ENCODE measurements at regions not wholly inside any gene's neighbourhood (a gene's known extent, or its start where the extent isn't known, plus 50 kb on each side); places are given as distances from the start of the nearest gene placed in this dataset. TPM values are rescaled to one million over a fixed set of nuclear protein-coding genes. Genes with fewer than 3 reads are reported as not detected.

GRCh38 chrX:146144039-146144438 is 326.4 kb downstream of the SLITRK2 start:
- no peak for DNase-seq (ENCODE audit: low spot score)

- no peak for DNase-seq (ENCODE audit: low spot score)
These were observed 336.6 kb downstream of the SLITRK2 start for GRCh38 chrX:146154191-146154590.

DNA sequence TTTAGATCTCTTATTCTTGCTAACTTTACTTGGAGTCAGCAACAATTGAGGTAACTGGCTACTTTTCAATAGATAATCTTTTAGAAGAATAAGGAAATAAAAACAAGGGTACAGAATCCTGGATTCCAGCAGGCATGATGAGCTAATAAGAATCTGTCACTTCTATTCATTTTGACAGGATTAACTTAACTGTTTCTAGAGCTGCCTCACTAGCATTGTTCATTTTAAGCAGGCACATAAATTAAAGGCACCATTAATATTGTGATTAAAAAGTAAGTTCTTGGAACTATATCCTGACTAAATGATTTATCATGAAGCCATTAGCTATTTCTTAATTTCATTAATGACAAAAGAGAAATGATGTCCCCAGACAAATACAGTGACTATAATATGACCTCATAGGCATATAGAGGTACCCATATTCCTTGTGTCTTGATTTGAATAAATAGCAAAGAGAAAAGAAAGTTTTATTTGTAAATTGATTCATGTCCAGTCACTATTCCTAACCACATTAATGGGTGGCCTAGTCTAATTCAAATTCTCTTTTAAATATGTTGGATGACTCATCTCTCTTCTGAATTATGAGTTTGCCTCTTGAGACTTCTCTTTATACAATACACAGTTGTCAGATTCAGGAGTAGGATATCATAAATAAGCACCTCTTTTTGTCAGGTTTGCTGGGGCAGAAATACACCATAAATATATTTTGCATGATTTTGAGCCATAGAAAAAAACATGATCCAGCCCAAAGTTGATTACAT is 343.0 kb downstream of the SLITRK2 start:
- DNase-seq (ENCODE audit: low spot score) = no peak

- no peak for DNase-seq (ENCODE audit: low spot score)
These were observed 356.1 kb downstream of the SLITRK2 start for GRCh38 chrX:146173742-146174141.

DNA sequence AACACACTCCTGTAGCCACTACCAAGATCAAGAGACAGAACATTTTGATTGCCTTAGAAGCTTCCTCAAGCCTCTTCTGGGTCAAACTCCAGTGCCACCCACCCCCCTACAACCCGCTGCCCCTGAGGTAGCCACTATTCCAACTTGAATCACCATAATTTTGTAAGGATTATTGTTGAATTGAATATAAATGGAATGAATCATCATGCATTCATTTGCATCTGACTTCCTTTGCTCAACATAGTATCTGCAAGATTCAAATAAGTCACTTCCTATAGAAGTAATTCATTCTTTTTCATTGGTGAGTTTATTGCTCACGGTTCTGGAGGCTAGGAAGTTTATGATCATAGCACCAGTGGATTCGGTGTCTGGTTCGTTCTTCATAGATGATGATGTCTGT is 364.2 kb downstream of the SLITRK2 start:
- DNase-seq (ENCODE audit: low spot score) = no peak

GRCh38 chrX:146186540-146186939 is 368.9 kb downstream of the SLITRK2 start:
- DNase-seq (ENCODE audit: low spot score) = no peak

GRCh38 chrX:146189371-146189770 is 371.7 kb downstream of the SLITRK2 start:
- no peak for DNase-seq (ENCODE audit: low spot score)

- DNase-seq (ENCODE audit: low spot score) = no peak
These were observed 391.2 kb downstream of the SLITRK2 start for GRCh38 chrX:146208821-146209220.

- DNase-seq (ENCODE audit: low spot score) = peak; percentile 36
These were observed 406.8 kb downstream of the SLITRK2 start for GRCh38 chrX:146224442-146224841.

DNA sequence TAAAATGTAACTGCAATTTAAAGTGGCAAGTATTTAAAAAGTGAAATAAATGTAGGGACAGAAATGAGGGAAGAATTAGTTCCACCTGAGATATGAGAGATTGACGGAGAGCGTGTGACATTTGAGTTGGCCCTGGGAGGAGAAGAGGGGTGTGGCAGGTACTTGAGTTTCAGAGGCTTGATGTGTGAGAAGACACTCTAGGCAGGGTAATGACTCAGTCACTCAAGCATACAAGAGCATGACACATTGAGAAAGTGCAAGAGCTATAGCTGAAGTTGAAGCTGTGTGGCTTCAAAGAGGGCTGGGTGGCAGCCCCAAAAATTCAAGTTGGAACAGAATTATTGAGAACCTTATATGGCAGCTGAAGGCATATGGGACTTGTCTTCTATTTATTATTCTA is 420.5 kb downstream of the SLITRK2 start:
- no peak for DNase-seq (ENCODE audit: low spot score)

- DNase-seq (ENCODE audit: low spot score) = no peak
These were observed 424.3 kb downstream of the SLITRK2 start for GRCh38 chrX:146241902-146242301.

DNA sequence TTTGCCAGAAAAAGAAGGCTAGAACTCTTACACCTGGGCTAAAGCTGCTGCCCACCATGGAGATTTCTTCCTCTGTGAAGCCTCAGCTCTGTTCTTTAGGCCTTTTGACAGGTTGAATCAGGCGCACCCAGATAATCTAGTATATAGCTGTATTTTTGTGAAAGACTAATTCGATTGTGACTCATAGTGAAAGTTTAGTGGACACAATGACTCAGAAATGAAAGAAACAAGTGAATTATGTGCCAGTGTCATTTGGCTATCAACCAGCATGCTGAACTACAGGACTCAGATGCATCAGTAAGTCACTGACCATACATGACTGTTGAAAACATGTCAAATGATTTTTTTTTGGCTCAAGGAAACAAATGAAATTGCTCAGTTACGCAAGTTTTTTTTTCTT is 425.4 kb downstream of the SLITRK2 start:
- no peak for DNase-seq (ENCODE audit: low spot score)

- DNase-seq (ENCODE audit: low spot score) = no peak
These were observed 441.6 kb downstream of the SLITRK2 start for GRCh38 chrX:146259207-146259606.

DNA sequence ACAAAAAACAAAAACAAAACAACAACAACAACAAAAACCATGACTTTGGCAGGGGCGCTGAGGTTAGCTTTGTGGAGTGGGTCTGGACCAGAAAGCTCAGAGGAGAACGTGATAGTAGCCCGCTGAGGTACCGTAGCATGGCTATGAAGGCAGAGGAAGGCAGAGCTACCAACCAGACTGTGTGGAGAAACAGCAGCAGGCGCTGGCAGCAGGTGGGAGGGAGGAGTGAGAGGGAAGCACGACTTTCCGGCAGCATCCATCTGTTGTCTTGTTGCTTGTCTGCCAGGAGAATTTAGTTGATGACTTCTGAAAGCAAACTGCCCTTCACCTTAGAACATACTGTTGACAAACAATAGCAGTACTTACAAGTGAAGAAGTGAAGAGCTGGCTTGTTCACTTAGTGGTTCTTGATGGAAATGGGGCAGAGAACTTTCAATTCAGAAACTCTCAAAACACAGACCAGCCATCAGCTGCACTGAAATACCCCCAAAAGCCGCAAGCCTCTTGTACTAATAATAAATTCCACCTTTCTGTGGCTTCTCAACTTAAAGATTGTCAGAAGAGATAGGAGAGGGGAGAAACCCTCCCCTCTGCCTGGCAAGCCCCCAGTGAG is 447.2 kb downstream of the SLITRK2 start:
- no peak for DNase-seq (ENCODE audit: low spot score)

- DNase-seq (ENCODE audit: low spot score) = peak; percentile 42
These were observed 460.8 kb downstream of the SLITRK2 start for GRCh38 chrX:146278381-146278780.

Small RNAs in the stretch of these regions (small RNA-seq; reads per million reads assigned to genes)
- gene MIR888 (not detected), gene MIR890 (not detected), gene MIR891A (not detected), gene MIR891B (not detected), gene MIR892A (not detected), gene MIR892B (not detected), gene MIR892C (not detected)

Measured in HT-29 (cell line).